HPDE6-E6E7 (cell line): ENCODE measurements at regions not wholly inside any gene's neighbourhood (a gene's known extent, or its start where the extent isn't known, plus 50 kb on each side); places are given as distances from the start of the nearest gene placed in this dataset.
"Not testable (repeated sequence)": the region's sequence is repeated elsewhere in the genome, so short reads cannot be mapped to it uniquely, and the experiment has no call there.

Experiments used
- DNase-seq: peaks from one replicate; pipeline ENCODE4 v3.0.0; 2011; ENCODE audit warnings: missing footprints; ENCODE audit errors: extremely low spot score

DNA sequence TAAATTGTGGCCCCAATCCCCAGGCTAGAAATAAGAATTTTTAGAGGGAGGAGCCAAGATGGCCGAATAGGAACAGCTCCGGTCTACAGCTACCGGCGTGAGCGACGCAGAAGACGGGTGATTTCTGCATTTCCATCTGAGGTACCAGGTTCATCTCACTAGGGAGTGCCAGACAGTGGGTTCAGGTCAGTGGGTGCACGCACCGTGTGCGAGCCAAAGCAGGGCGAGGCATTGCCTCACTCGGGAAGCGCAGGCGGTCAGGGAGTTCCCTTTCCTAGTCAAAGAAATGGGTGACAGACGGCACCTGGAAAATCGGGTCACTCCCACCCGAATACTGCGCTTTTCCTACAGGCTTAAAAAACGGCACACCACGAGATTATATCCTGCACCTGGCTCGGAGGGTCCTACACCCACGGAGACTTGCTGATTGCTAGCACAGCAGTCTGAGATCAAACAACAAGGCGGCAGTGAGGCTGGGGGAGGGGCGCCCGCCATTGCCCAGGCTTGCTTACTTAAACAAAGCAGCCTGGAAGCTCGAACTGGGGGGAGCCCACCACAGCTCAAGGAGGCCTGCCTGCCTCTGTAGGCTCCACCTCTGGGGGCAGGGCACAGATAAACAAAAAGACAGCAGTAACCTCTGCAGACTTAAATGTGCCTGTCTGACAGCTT, 257.7 kb upstream of the MEIS1 start:
- DNase-seq = not testable (repeated sequence)

DNA sequence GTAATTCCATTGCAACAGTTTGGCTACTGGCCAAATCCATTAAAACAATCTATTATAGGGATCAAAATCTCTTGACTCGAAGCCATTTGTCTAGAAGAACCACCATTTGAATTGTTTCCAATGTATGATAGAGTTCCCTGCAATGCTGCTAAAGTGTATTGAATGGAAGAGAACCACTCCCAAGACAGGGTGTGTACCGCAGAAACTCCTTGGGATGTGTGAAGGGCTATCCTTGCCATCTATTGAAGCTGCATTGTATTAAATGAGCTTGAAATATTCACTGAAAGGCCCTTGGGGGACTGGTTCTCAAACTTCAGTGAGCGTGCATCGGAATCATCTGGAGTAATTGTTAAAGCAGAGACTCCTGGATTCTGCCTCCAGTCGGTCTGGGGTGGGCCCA, 260.4 kb upstream of the MEIS1 start:
- no peak for DNase-seq

DNA sequence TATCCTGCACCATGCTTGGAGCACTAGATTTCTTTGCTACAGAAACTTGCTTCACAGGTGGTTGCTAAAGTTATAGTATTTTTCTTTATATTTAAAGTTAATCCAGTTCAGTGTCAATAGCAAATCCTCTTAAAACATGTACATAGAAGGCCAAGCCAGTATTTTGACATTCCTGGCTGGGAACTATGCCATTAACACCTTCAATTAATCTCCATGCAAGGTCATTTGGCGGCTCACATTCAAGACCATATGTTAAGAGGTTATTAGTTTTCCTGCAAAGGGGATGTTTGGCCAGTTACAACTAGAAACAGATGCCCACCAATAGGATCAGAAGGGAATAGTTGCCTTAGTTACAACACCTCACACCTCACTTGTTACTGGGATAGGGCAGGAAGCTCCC, 261.3 kb upstream of the MEIS1 start:
- DNase-seq = no peak

DNA sequence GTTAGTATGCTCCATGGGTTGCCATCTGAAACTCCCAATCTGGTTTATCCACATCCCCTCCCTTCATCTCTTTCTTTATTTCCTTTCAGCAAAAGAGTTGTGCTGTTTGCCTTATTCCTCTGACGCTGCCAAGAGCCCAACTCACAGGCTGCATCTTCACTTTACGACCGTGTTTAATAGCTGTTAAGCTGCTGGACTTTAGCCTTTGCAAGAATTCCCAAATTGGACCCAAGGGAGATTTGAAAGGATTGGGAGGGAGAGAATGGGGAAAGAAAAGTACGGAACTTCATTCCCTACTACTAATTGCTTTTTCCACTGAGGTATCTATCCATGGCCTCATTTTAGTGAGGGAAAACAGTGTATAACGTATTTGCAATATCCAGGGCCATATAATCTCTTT, 263.4 kb upstream of the MEIS1 start:
- no peak for DNase-seq

DNA sequence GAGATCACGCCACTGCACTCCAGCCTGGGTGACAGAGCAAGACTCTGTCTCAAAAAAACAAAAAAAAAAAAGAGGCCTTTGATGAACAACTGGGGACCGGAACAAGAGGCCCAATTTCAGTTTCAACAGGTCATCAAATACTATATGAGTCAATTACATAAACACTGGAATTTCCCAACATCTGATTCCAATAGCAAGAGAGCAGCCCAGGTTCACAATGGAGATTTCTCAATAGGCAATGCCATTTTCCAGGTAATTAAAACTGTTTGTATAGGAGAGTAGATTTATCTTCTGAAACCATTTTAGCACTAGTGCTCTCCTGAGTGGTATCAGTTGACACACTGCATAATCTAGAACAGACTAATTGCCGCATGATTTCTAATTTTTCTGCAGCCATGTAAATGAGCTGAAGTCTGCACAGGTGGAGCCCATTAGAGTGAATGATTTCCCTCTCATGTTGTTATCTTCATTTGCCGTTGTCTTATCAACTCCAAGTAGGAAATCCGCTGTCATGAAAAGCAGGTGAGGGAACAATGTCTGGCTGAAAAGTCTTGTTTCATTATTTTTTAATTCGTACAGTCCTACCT, 264.1 kb upstream of the MEIS1 start:
- DNase-seq = no peak

DNA sequence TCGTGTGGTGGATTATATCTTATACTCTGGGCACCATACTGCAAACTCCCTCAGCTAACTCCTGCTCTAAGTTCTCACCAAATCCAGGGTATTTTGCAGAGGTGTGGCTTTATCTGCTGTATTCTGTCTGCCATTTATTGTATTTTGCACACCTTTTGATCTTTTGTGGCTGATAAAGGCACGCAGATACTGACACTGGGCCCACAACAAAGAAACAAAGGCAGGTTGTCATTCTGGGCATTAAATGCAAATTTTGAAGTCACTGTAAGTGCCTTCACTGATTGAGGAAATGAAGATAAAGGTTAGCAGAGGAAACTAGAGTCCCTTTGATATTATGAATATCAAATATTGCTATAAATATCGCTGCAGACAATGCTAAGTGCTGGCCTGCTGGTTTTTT, 265.8 kb upstream of the MEIS1 start:
- no peak for DNase-seq

DNA sequence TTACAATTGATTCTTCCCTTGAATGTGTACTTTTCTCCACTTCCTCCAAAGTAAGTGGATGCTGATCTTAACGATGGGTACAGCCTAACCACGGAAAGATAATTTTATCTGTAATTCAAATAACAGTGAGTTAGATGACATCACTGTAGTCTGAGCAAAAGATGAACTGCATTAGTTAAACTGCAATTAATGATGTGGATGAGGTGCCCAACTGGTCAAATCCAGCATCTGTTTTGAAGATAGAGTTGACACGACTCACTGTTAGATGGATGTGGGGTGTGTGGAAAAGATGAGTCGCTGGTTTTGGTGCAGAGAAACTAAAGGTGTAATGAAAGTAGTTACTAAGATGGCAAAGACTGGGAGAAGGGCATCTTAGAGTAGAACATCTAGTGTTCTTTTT, 270.5 kb upstream of the MEIS1 start:
- no peak for DNase-seq

DNA sequence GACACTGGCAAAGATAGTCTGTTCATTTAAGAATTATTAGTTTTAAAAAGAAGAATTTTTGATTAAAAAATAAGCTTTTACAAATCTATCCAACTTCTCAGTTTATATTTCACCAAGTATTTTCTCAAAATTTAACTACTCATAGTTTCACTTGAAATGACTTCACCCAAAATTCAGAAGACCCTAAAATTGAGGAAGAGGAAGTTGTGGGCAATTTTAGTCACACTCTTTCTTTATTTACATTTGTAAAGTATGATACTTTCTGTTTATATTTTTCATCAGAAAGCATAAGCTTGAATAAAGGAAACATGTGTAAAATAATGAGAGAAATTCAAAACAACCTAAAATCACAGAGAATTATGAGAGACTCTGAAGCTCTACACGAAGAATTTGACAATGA, 278.8 kb upstream of the MEIS1 start:
- no peak for DNase-seq

DNA sequence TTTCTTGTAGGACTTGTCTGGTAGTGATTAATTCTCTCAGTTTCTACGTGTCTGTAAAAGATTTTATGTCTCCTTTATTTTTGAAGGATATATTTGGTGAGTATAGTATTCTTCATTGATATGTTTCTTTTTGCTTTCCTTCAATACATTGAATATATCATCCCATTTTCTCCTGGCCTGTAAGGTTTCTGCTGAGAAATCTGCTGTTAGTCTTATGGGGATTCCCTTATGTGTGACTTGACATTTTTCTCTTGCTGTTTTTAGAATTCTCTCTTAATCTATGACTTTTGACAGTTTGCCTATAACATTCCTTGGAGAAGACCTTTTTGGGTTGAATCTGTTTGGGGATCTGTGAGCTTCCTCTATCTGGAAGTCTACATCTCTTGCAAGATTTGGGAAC, 281.0 kb upstream of the MEIS1 start:
- no peak for DNase-seq

DNA sequence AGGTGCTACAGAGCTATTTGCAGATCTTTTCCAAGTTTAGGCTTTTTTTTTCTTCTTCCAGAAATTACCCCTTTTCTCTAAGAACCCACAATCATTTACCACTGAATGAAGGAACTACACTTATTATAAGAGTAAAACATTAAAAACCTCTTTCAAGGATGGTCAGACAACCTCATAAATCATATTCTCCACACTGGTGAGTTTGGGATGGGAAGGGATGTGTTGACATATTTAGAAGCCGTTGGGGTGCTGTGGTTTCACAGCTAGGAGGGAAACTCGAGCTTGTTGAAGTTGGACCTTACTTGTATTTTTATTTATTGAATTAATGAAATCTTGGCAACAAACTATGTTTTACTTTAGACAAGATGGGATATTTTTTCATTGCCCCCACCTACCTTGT, 289.4 kb upstream of the MEIS1 start:
- no peak for DNase-seq

DNA sequence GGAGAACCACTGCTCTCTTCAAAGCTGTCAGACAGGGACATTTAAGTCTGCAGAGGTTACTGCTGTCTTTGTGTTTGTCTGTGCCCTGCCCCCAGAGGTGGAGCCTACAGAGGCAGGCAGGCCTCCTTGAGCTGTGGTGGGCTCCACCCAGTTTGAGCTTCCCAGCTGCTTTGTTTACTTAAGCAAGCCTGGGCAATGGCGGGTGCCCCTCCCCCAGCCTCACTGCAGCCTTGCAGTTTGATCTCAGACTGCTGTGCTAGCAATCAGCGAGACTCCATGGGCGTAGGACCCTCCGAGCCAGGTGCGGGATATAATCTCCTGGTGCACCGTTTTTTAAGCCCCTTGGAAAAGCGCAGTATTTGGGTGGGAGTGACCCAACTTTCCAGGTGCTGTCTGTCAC, 290.6 kb upstream of the MEIS1 start:
- DNase-seq = not testable (repeated sequence)

DNA sequence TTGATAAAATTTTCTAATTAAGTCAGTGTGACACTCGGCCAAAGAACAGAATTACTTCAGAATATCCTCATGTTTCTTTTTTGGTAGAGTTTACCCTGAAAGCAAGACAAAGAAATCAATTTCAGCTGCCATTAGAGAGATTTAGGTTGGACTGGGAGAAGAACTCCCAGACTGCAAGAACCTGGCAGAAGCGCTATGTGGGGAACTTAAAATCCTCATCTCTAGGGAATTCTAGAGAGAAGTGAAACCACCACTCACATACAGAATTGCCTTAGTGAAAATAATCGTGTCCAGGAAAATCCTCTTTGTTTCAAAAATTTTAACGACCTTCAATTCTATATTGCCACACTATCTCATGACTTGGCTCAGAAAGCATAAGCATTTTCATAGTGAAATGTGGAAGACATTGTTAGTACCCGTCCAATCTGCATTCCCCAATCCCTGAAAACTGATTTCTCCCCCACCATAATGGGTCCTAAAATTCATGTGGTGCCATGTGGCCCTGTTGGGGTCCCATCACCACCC, 297.3 kb upstream of the MEIS1 start:
- no peak for DNase-seq

DNA sequence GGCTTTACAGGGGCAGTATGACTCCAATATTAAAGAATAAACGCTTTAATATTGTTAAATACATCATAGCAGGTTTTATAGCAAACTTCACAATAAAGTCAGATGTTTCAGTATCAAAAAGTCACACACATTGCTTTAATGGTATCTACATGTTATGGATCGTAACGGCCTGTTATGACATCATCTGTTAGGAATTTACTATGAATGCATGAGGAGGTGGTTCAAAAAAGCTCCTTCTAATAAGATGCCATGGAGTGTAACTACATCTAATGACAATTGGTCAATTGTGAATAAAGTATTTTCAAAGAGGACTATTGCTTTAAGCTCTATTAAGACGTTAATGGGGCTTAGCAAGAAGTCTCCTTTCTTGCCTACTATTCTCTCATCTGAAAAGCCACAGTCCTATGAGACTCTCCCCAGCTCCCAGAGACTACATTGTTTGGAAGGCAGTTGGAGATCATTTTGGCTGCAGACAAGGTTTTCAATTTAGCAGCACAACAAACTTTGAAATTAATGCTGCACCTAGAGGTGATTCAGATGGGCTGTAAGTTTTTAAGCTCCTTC, 300.7 kb upstream of the MEIS1 start:
- DNase-seq = no peak

DNA sequence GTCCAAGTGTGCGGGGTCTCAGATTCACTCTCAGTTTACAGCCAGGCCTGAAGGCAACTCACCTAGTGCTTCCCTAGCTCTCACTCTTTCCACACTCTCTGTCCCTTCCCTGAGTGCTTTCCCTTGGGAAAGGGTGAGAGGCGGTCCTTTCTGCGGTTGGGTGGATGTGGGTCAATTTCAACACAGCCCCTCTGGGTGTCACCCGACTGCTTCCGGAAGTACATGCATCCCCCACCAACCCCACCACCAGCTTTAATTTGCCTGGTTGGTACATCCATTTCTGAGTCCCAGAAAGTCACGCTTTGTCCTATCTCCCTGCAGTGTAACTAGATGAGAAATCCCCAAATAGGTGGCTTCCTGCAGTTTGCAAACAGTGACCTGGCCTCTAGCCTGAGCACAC, 307.3 kb upstream of the MEIS1 start:
- no peak for DNase-seq

DNA sequence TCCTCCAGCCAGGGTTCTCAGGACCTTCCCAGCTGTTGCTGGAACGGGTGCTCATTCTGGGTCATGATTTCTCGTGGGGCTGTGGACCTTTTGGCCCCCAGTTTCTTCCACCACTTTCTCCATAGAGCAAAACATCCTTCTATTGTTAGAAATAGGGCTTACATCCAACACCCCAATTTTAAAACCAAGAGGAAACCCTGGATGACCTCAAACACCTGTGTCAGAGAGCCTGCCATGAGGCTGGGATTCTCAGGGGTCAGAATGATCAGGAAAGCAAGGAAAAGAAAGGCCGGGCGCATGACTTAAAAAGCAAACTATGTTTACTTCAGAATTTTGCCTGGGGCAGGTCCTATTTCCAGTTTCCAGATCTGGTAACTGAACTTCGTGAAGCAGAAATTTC, 307.9 kb upstream of the MEIS1 start:
- DNase-seq = no peak

DNA sequence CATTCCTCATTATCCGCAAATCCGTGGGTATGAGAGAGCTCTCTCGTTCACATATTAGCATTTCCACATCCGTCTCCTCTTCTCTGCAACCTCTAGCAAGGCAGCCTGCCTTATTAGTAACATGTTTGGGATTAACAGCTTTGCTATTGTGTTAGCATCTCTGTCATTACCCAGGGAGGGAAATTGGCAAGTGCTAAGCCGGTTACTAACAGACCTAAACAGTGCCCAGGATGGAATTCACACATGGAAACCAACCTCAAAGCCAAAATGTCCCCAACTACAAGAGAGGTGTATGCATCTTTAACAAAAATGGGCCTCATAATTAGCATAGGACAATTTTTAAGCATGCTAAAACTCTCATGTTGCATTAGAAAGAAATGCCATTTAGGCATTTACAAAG, 309.0 kb upstream of the MEIS1 start:
- no peak for DNase-seq

DNA sequence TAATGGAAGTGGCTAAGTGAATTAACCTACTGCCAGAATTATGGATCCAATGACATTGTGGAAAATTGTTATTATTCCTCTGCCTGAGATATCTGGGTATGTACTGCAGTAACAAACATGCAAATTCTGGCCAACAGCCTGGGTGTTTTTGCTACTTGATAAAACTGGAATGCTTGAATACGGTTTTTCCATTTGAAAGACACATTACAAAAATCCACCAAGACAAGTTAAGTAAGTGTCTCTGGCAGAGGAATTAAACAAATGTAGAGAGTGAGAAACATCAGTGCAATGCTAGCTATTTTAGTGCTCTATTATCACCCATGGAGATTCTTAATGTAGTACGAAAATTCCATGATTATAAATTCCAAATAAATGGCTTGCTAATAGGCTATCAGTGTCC, 312.4 kb upstream of the MEIS1 start:
- DNase-seq = no peak

DNA sequence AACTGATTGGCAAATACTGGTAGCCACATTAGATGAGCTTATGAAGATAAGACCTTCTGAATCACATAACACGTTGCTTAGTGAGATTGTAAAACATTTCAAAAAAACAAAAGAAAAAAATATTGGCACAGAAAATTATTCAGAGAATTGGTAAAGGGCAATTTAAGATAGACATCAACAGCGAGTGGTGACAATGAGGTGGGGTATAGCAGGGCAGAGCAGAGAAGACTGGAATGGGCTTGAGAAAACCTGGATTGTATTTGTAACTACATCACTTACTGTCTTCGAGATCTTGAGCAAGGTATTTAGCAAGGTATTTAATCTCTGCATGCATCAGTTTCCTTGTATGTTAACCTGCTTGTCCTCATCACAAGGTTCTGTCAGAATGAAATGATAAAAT, 313.0 kb upstream of the MEIS1 start:
- no peak for DNase-seq

DNA sequence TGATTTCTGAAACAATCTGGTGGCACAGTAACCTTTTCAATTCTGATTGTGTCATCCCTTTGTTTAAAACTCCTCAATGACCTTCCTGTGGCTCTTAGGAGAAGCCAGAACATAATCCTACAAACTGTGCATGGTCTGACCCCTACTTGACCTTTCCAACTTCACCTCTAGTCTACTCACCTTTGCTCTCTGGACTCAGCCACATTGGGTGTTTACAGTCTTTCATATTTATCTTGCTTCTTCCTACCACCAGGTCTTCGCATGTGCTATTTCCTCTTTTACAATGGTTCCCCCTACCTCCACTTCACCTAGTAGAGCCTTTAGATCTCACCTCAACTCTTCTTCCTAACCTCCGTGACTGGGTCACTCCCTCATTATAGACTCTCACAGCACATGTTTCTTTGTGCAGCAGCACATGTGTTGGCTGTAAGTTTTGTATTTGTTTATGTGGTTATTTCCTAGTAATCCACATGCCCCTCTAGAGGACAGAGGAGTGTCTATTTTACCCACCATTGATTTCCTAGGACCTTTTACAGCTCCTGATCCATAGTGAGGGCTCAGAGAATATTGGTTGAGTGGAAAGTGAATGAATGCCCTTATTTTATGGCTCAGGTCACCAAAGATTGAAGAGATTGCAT, 320.8 kb upstream of the MEIS1 start:
- no peak for DNase-seq

DNA sequence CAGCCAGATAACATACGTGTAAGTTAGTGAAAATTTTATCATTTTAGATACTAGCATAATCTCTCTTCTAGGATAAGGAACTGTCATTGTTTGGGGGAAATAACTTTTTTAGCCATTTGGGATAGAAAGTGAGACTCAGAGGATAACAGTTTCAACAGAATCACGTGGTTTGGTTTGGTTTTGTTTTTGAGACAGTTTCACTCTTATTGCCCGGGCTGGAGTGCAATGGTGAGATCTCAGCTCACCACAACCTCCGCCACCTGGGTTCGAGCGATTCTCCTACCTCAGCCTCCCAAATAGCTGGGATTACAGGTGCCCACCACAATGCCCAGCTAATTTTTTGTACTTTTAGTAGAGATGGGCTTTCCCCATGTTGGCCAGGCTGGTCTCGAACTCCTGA, 323.2 kb upstream of the MEIS1 start:
- DNase-seq = no peak

DNA sequence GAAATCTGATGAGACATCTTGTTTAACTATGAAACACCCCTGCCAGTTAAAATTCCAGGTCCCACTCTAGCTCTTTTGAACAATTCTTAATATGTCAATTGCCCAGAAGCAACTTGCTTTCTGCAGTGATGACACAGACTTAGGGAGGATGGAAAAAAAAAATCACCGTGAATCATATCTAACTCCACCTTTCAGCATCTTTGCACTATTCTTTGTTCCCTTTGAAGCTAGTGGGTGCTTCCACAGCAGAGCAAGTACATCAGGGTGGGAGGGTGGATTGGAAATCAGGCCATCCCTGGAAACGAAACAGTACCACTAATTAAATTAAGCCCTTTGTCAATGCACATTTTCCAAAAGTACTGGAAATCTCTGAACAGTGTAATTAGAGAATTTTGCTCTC, 324.3 kb upstream of the MEIS1 start:
- DNase-seq = no peak

DNA sequence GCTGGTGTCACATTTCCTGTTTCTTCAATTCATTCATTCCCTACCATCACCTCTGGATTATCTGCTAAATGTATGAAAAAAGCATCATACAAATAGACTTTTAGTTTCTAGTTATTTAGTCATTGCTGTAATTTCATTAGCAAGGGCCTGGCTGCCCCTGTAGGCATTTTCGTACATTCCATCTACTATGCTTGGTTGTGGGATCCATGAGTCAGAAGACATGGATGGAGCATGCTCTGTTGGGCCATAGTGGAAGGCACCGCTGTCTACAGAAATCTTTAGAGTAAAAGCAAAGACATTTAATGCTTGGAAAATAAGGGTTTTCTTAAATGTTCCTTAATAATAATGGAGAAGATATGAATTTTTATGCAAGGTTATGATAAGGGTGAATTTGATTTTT, 324.8 kb upstream of the MEIS1 start:
- no peak for DNase-seq

DNA sequence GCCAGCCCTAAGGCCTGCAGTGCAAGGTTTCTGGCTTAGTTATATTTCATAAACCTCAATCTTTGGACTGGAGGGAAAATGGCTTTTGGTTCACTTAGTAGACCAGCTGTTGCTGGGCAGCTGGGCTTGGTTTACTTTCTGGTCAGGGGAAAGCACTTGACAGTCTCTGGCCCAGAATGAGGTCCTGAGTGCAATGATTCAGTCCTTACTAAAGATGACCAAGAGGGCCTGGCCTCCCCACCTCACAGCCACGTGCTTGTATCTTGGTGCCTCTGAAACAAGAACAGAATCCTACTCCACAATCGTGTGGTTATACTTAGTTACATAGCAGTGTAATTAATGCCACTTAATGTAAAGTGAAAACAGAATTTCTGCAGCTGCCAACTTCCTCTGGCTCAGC, 325.5 kb upstream of the MEIS1 start:
- no peak for DNase-seq
